ENCODE measurements at regions not wholly inside any gene's neighbourhood (a gene's known extent, or its start where the extent isn't known, plus 50 kb on each side); places are given as distances from the start of the nearest gene placed in this dataset.

DNA sequence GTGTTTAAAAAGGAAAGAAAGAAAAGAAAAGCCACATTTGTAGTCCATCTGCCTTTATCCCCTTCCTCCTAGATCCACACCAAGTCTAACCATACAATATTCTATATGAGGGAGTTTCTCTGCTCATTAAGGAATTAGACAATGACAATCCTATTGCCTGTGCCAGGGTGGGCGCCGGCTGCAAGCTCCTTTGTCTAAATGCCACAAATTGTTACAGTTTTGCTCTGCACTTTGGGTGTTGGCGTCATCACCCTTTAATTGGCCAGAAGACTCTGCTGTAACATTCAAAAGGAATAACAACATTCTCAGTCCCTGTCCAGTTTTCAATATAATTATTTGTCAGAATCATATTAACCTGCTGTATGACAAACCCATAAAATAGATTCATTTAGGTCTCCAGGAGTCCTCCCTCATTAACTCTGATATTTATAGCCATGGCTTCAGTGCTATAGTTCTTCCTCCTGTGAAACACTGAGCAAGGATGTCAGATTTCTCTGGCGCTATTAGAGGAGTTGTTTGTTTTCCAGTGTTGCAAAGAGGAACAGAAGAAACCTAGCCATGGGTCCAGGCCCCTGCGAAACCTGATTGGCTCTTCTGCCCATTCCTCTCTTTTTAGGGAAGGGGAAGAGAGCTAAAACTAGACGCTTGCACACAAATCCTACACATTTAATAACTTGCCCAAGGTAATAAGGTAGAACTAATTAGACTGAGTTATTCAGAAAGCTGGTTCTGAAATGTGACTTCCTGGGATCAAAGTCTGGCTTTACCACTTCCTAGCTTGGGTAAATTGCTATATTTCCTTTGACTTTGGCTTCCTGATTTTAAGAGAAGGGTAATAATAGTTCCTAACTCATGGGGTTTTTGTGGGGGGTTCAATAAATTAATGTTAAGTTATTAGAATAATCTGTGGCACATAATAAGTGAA lies 112.4 kb downstream of the CD47 start:
- DNase-seq (ENCODE audit: low read depth): no peak
- no peak overlapping the region for H3K4me3 ChIP-seq (ENCODE audit: low read depth, low read length)

DNA sequence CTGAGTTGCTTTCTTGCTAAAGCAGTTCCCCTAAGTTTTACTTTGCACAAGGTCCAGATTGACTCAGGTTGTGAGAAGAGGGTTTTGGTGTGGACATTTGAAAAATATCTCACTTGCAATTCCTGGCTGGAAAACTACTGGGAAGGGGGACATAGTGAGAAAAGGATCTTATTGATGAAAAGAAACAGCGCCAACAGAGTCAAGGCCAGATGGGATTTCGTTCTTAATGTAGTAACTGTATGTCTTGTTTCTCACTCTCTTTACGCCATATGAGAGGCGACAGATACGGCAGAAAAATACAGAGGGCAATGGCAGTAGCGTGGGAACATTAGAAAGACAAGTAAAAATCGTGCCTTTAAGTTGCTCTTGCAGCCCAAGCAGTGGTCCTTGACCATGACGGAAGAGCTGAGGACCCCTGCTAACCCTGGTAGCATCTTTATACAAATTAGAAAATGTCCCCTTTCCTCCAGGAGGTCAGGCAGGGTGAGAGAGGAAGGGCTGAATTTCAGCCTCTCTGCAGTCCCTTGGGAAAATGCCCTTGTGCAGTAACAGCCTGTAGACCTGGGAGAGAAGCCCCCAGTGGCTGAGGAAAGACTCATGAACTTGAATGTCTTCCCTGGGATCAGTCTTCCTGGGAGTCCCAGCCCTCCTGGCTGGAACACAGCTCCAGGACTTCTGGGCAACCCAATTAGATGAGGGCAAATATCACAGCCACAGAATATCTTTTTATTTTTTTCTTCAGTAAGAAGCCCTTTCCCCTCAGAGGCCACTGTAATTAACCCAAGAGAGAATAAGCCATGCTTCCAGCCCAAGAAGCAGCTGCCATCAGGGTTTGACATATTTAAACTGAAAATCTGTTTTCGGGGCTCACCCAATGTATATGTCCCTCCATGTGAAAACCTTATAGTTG lies 113.4 kb downstream of the CD47 start:
- TF ChIP-seq, protein P1, sequence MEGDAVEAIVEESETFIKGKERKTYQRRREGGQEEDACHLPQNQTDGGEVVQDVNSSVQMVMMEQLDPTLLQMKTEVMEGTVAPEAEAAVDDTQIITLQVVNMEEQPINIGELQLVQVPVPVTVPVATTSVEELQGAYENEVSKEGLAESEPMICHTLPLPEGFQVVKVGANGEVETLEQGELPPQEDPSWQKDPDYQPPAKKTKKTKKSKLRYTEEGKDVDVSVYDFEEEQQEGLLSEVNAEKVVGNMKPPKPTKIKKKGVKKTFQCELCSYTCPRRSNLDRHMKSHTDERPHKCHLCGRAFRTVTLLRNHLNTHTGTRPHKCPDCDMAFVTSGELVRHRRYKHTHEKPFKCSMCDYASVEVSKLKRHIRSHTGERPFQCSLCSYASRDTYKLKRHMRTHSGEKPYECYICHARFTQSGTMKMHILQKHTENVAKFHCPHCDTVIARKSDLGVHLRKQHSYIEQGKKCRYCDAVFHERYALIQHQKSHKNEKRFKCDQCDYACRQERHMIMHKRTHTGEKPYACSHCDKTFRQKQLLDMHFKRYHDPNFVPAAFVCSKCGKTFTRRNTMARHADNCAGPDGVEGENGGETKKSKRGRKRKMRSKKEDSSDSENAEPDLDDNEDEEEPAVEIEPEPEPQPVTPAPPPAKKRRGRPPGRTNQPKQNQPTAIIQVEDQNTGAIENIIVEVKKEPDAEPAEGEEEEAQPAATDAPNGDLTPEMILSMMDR (conservative IDR thresholded peaks at IDR 0.05; ENCODE audit: low read depth, low read length): no peak
- DNase-seq (ENCODE audit: low read depth): no peak
- no peak overlapping the region for H3K4me3 ChIP-seq (ENCODE audit: low read depth, low read length)

More for the DNA sequence above, 112.4 kb downstream of the CD47 start:
- TF ChIP-seq, protein P1 (conservative IDR thresholded peaks at IDR 0.05; ENCODE audit: low read depth, low read length): no peak

DNA sequence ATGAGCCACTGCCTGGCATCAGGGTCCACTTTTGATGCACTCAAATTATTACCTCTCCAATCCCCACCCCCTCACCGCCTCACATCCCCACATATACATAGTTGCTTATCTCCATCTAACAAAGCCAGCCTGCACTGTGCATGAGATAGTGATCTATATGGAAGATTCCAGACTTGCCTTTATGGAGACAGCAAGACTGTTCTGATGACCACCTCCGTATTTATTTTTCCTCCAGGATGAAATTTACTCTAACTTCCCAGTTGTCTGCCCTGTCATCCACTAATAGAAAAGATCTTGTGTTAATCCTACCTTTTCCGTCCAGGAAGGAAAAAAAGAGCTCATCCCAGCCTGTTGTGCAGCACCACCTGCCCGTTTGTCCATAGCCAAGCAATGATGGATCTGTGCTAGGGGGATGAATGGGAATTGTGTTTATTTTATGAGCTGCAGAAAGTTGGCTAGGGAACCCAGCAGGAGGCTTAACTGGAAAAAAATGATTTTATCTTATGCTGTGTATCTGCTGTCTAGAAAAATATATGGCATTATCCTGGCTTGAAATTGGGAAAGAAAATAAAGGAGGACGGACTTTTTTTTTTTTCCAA lies 114.5 kb downstream of the CD47 start:
- DNase-seq (ENCODE audit: low read depth): no peak
- TF ChIP-seq, protein P1 (conservative IDR thresholded peaks at IDR 0.05; ENCODE audit: low read depth, low read length): no peak
- H3K4me3 ChIP-seq (ENCODE audit: low read depth, low read length): no peak overlapping the region

DNA sequence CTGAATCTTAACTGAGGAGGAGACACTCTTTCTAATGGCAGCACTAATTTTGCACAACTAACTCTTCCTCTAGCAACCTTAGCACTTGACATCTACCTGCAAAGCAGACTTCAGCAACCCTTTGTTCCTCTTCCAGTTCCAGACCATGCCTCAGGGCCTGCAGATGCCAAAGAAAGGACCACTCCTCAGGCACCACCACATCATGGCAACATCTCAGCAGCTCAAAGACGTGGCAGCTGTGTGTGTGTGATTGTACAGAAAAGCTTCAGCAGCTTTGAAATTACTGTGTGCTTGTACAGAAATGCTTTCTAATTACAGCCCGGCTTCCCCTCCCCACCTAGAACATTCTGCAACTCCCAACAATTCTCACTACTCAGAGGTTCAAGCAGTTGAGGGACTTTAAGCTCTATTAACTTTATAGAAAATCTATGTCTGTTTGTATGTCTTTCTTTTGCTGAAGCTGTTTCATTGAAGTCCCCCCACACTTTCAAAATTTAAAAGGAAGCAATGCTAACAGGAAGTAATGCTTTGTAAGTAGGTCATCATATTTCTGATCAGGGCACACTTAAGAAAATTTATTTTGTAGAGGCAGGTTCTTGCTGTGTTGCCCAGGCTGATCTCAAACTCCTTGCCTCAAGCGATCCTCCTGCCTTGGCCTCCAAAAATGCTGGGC lies 115.2 kb downstream of the CD47 start:
- TF ChIP-seq, protein P1 (conservative IDR thresholded peaks at IDR 0.05; ENCODE audit: low read depth, low read length): no peak
- H3K4me3 ChIP-seq (ENCODE audit: low read depth, low read length): no peak overlapping the region

DNA sequence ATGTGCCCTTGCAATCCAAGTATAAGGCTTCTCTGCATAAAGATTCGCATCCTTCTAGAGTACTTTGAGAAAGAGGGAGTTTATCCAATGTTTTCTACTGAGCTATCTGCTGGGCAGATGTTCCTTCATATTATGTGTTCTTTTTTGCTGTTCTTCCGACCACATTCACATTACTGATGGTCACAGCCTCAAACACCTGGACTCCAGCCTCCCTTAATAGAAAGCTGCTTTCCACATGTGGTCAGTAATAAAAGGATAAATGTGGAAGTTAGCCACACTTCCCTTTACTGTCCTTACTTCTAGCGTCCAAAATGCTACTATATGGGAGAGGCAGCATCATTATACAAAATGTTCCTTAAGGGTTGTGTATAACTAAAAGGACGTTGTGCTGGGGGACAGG lies 116.9 kb downstream of the CD47 start:
- TF ChIP-seq, protein P1 (conservative IDR thresholded peaks at IDR 0.05; ENCODE audit: low read depth, low read length): no peak
- no peak for DNase-seq (ENCODE audit: low read depth)
- H3K4me3 ChIP-seq (ENCODE audit: low read depth, low read length): no peak overlapping the region

More for the DNA sequence above, 115.2 kb downstream of the CD47 start:
- DNase-seq (ENCODE audit: low read depth): no peak

DNA sequence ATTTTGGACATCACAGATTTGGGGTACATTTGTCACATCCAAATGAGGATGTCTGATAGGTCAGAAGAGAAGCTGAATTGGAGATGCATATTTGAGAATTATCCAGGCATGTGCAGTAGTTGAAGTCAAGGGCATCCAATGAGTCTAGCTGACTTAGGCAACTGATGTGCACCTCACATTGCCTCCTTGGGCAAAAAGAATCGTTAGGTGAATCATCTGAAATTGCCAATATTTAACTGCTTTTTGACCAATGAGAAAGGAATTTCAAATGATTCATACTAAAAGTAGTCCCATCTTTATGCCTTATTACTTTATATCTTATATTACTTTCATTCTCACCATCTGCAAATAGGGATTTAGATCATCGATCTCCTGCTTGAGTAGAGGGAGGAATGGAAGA lies 117.7 kb downstream of the CD47 start:
- H3K4me3 ChIP-seq (ENCODE audit: low read depth, low read length): no peak overlapping the region
- TF ChIP-seq, protein P1 (conservative IDR thresholded peaks at IDR 0.05; ENCODE audit: low read depth, low read length): no peak
- DNase-seq (ENCODE audit: low read depth): no peak
